ENCODE measurements at regions not wholly inside any gene's neighbourhood (a gene's known extent, or its start where the extent isn't known, plus 50 kb on each side); places are given as distances from the start of the nearest gene placed in this dataset.

- DNase-seq (ENCODE audit: low spot score) = no peak
Observed at GRCh38 chr4:36966756-36967460, 277.6 kb upstream of the NWD2 start.

GRCh38 chr4:36979533-36979932 is 265.0 kb upstream of the NWD2 start:
- no peak for DNase-seq (ENCODE audit: low spot score)

- no peak for DNase-seq (ENCODE audit: low spot score)
Observed at GRCh38 chr4:36990128-36990872, 254.2 kb upstream of the NWD2 start.

GRCh38 chr4:36997727-36998126 is 246.8 kb upstream of the NWD2 start:
- no peak for DNase-seq (ENCODE audit: low spot score)

- DNase-seq (ENCODE audit: low spot score) = no peak
Observed at GRCh38 chr4:37000281-37000680, 244.3 kb upstream of the NWD2 start.

GRCh38 chr4:37001688-37002436 is 242.7 kb upstream of the NWD2 start:
- no peak for DNase-seq (ENCODE audit: low spot score)

GRCh38 chr4:37002625-37003024 is 241.9 kb upstream of the NWD2 start:
- no peak for DNase-seq (ENCODE audit: low spot score)

GRCh38 chr4:37008199-37008598 is 236.3 kb upstream of the NWD2 start:
- DNase-seq (ENCODE audit: low spot score) = no peak

- no peak for DNase-seq (ENCODE audit: low spot score)
Observed at GRCh38 chr4:37014584-37014983, 230.0 kb upstream of the NWD2 start.

GRCh38 chr4:37015391-37015790 is 229.2 kb upstream of the NWD2 start:
- DNase-seq (ENCODE audit: low spot score) = no peak

- DNase-seq (ENCODE audit: low spot score) = no peak
Observed at GRCh38 chr4:37023504-37023903, 221.0 kb upstream of the NWD2 start.

GRCh38 chr4:37023996-37024395 is 220.5 kb upstream of the NWD2 start:
- no peak for DNase-seq (ENCODE audit: low spot score)

GRCh38 chr4:37040816-37041215 is 203.7 kb upstream of the NWD2 start:
- no peak for DNase-seq (ENCODE audit: low spot score)

GRCh38 chr4:37043342-37043741 is 201.2 kb upstream of the NWD2 start:
- no peak for DNase-seq (ENCODE audit: low spot score)

GRCh38 chr4:37051111-37051510 is 193.4 kb upstream of the NWD2 start:
- DNase-seq (ENCODE audit: low spot score) = no peak

- DNase-seq (ENCODE audit: low spot score) = no peak
Observed at GRCh38 chr4:37051866-37052265, 192.7 kb upstream of the NWD2 start.

GRCh38 chr4:37054531-37055077 is 189.9 kb upstream of the NWD2 start:
- no peak for DNase-seq (ENCODE audit: low spot score)

- DNase-seq (ENCODE audit: low spot score) = no peak
Observed at GRCh38 chr4:37058826-37059225, 185.7 kb upstream of the NWD2 start.

- DNase-seq (ENCODE audit: low spot score) = no peak
Observed at GRCh38 chr4:37066159-37066558, 178.4 kb upstream of the NWD2 start.

- DNase-seq (ENCODE audit: low spot score) = no peak
Observed at GRCh38 chr4:37068580-37068979, 176.0 kb upstream of the NWD2 start.

- DNase-seq (ENCODE audit: low spot score) = no peak
Observed at GRCh38 chr4:37070041-37070440, 174.5 kb upstream of the NWD2 start.

GRCh38 chr4:37071576-37071975 is 173.0 kb upstream of the NWD2 start:
- DNase-seq (ENCODE audit: low spot score) = no peak
